Activated naive CD8-positive, alpha-beta T cell treated with anti-CD3 and anti-CD28 coated beads, Interleukin-2, amount 10 ng/mL, durations not matched to agents 7 days and 5 days (primary cell): ENCODE measurements at regions not wholly inside any gene's neighbourhood (a gene's known extent, or its start where the extent isn't known, plus 50 kb on each side); places are given as distances from the start of the nearest gene placed in this dataset.
"Not testable (repeated sequence)": the region's sequence is repeated elsewhere in the genome, so short reads cannot be mapped to it uniquely, and the experiment has no call there.

ENCODE experiments used
- ATAC-seq: fragments of 150-1000 bp; cut with Tn5 transposase; one replicate; pipeline ENCODE4 v1.10.0; 2021; ENCODE audit warnings: low read depth, moderate library complexity
- POLR2A ChIA-PET: fragments of 350-600 bp; sonication (Branson Sonifier 250); formaldehyde crosslinking; loops from one replicate; lab custom pipeline; 2021; ENCODE audit warnings: antibody characterized with exemption; lab: Charles Lee
- DNase-seq: peaks from one replicate; pipeline ENCODE4 v3.0.0; 2021
- H3K27ac Mint-ChIP-seq: one replicate; pipeline ENCODE4 v1.8.0; 2022; ENCODE audit warnings: mild to moderate bottlenecking, mixed read lengths
- H3K27me3 Mint-ChIP-seq: one replicate; pipeline ENCODE4 v1.8.0; 2022; ENCODE audit warnings: mild to moderate bottlenecking, moderate library complexity, mixed read lengths
- H3K36me3 Mint-ChIP-seq: one replicate; pipeline ENCODE4 v1.8.0; 2021; ENCODE audit warnings: mild to moderate bottlenecking, mixed read lengths
- H3K4me1 Mint-ChIP-seq: one replicate; pipeline ENCODE4 v1.8.0; 2021; ENCODE audit warnings: mixed read lengths
- H3K4me3 Mint-ChIP-seq: one replicate; pipeline ENCODE4 v1.8.0; 2022; ENCODE audit warnings: mild to moderate bottlenecking, moderate library complexity, mixed read lengths
- H3K9me3 Mint-ChIP-seq: one replicate; pipeline ENCODE4 v1.8.0; 2021; ENCODE audit warnings: mixed read lengths

DNA sequence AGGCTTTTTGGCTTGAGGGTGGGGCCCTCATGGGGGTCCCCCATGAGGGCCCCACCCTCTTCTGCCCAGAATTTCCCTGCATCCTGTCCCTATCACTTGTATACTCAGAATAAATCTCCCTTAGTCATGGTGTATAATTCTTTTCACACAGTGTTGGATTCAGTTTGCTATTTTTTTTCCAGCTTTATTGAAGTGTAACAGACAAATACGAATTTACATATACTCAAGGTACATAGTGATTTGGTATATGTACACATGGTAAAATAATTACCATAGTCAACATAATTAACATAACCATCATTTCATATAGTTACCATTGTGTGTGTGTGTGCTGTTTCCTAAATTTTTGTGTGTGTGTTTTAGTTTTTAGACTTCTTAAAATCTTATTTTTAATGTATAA is 289.4 kb downstream of the CNTNAP3B start:
- H3K4me1 Mint-ChIP-seq, DNase-seq, H3K27me3 Mint-ChIP-seq, ATAC-seq, H3K36me3 Mint-ChIP-seq, H3K9me3 Mint-ChIP-seq, POLR2A ChIA-PET, H3K27ac Mint-ChIP-seq, H3K4me3 Mint-ChIP-seq: not testable (repeated sequence)

GRCh38 chr9:41838953-41839352 is 290.3 kb downstream of the CNTNAP3B start:
- H3K36me3 Mint-ChIP-seq, DNase-seq, H3K4me3 Mint-ChIP-seq, H3K4me1 Mint-ChIP-seq, POLR2A ChIA-PET, ATAC-seq, H3K27me3 Mint-ChIP-seq, H3K27ac Mint-ChIP-seq, H3K9me3 Mint-ChIP-seq: not testable (repeated sequence)

- H3K4me1 Mint-ChIP-seq, ATAC-seq, DNase-seq, H3K27ac Mint-ChIP-seq, POLR2A ChIA-PET, H3K36me3 Mint-ChIP-seq, H3K4me3 Mint-ChIP-seq, H3K27me3 Mint-ChIP-seq, H3K9me3 Mint-ChIP-seq: not testable (repeated sequence)
Observed at GRCh38 chr9:41838562-41838851, 290.7 kb downstream of the CNTNAP3B start.

DNA sequence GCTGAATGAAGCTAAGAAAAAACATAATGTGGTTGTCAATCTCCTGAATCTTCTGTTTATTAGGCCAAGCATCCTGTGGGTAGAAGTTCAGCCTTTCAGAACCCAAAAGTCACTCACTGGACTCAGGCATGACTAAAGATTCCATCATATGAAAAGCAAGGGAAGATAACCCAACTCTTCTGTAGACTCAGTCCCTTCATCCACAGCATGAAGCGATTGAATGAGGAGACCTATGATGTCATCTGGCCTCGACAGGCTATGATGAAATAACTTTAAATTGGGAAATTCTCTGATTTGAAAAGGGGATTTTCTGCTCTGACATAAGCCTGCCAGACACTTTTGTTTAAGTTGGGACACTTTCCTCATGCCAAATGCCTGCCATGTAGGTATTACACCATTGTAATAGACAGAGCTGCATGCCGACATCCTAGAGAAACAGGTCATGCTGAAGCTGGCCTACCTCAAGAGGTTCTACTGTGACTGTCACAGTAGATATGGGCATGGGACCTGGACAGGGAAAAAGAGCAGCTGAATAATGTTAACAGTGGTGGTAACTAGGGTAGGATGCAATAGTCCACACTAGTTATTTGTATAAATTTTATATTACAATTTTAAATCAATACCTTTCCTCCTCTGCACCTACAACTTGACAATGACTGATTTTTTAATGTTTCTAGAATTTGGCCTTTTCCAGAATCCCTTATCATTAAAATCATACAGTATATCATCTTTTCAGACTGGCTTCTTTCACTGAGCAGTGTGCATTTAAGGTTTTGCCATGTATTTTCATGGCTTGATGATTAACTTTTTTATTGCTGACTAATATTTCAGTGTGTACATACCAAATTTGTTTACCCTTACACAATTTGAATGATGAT is 291.3 kb downstream of the CNTNAP3B start:
- H3K27ac Mint-ChIP-seq, H3K27me3 Mint-ChIP-seq, H3K4me3 Mint-ChIP-seq, H3K4me1 Mint-ChIP-seq, POLR2A ChIA-PET, ATAC-seq, DNase-seq, H3K36me3 Mint-ChIP-seq, H3K9me3 Mint-ChIP-seq: not testable (repeated sequence)

DNA sequence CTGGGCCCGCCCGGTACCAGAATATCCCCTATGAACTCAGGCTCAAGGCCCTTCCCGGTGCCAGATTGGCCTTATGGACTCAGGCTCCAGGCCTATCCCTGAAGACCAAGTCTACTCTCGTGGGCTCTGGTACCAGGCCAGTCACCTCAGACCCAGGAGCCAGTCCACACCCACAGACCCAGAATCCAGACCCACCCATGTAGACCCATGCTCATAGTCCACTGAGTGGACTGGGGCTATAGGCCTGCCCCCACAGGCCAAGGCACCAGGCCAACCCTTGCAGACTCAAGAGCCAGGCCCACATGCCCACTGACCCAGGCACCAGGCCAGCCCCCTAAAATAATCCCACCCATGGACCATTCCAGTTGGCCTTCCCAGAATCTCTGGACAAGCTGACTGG is 296.1 kb downstream of the CNTNAP3B start:
- H3K27me3 Mint-ChIP-seq, H3K4me3 Mint-ChIP-seq, POLR2A ChIA-PET, H3K4me1 Mint-ChIP-seq, ATAC-seq, H3K36me3 Mint-ChIP-seq, DNase-seq, H3K9me3 Mint-ChIP-seq, H3K27ac Mint-ChIP-seq: not testable (repeated sequence)

DNA sequence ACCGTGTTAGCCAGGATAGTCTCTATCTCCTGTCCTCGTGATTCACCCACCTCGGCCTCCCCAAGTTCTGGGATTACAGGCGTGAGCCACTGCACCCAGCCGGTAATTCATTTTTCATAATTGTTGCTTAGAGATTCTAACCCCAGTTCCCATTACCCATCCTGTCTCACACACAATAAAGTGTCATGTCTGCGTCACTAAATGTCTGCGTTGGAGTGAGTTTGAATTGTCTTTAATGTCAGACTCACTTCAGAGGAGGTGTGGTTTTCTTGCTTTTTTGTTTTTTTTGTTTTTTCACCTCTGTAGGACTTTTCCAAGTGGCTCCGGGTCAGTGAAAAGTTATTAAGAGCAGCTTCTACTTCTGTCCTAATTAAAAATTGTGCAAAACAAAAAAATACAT is 304.5 kb downstream of the CNTNAP3B start:
- ATAC-seq, H3K9me3 Mint-ChIP-seq, H3K27ac Mint-ChIP-seq, H3K4me3 Mint-ChIP-seq, H3K27me3 Mint-ChIP-seq, H3K4me1 Mint-ChIP-seq, POLR2A ChIA-PET, DNase-seq, H3K36me3 Mint-ChIP-seq: not testable (repeated sequence)

DNA sequence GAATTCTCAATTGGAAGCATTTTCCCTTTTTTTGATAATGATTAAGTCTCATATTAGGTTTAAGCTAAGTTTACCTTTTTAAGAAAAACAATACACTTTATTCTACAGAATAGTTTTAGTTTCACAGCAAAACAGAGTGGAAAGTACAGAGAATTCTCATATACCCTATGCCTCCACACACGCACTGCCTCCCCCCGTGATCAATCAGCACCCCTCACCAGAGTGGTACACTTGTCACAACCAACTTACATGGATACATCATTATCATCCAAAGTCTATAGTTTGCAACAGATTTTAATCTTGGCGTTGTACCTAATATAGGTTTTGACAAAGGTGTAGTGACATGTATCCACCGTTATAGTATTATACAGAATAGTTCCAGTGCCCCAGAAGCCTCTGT is 326.5 kb downstream of the CNTNAP3B start:
- H3K36me3 Mint-ChIP-seq, H3K27ac Mint-ChIP-seq, DNase-seq, H3K4me1 Mint-ChIP-seq, H3K9me3 Mint-ChIP-seq, H3K4me3 Mint-ChIP-seq, ATAC-seq, H3K27me3 Mint-ChIP-seq, POLR2A ChIA-PET: not testable (repeated sequence)

GRCh38 chr9:41798684-41799083 is 330.5 kb downstream of the CNTNAP3B start:
- DNase-seq, H3K4me3 Mint-ChIP-seq, POLR2A ChIA-PET, H3K27me3 Mint-ChIP-seq, H3K27ac Mint-ChIP-seq, H3K36me3 Mint-ChIP-seq, H3K4me1 Mint-ChIP-seq, H3K9me3 Mint-ChIP-seq, ATAC-seq: not testable (repeated sequence)

GRCh38 chr9:41790719-41791363 is 338.4 kb downstream of the CNTNAP3B start:
- H3K4me3 Mint-ChIP-seq, DNase-seq, H3K27me3 Mint-ChIP-seq, H3K36me3 Mint-ChIP-seq, POLR2A ChIA-PET, H3K27ac Mint-ChIP-seq, H3K4me1 Mint-ChIP-seq, H3K9me3 Mint-ChIP-seq, ATAC-seq: not testable (repeated sequence)

GRCh38 chr9:41790007-41790406 is 339.2 kb downstream of the CNTNAP3B start:
- H3K9me3 Mint-ChIP-seq, H3K27ac Mint-ChIP-seq, POLR2A ChIA-PET, H3K4me1 Mint-ChIP-seq, H3K36me3 Mint-ChIP-seq, ATAC-seq, DNase-seq, H3K4me3 Mint-ChIP-seq, H3K27me3 Mint-ChIP-seq: not testable (repeated sequence)

- H3K27me3 Mint-ChIP-seq, H3K4me3 Mint-ChIP-seq, H3K4me1 Mint-ChIP-seq, POLR2A ChIA-PET, DNase-seq, H3K9me3 Mint-ChIP-seq, H3K27ac Mint-ChIP-seq, H3K36me3 Mint-ChIP-seq, ATAC-seq: not testable (repeated sequence)
Observed at GRCh38 chr9:41789387-41789786, 339.8 kb downstream of the CNTNAP3B start.

GRCh38 chr9:41787951-41788350 is 341.3 kb downstream of the CNTNAP3B start:
- H3K4me3 Mint-ChIP-seq, H3K4me1 Mint-ChIP-seq, DNase-seq, H3K9me3 Mint-ChIP-seq, H3K27me3 Mint-ChIP-seq, ATAC-seq, POLR2A ChIA-PET, H3K36me3 Mint-ChIP-seq, H3K27ac Mint-ChIP-seq: not testable (repeated sequence)

- H3K4me1 Mint-ChIP-seq, H3K36me3 Mint-ChIP-seq, H3K9me3 Mint-ChIP-seq, ATAC-seq, DNase-seq, H3K27me3 Mint-ChIP-seq, H3K4me3 Mint-ChIP-seq, H3K27ac Mint-ChIP-seq, POLR2A ChIA-PET: not testable (repeated sequence)
Observed at GRCh38 chr9:41787270-41787669, 342.0 kb downstream of the CNTNAP3B start.

DNA sequence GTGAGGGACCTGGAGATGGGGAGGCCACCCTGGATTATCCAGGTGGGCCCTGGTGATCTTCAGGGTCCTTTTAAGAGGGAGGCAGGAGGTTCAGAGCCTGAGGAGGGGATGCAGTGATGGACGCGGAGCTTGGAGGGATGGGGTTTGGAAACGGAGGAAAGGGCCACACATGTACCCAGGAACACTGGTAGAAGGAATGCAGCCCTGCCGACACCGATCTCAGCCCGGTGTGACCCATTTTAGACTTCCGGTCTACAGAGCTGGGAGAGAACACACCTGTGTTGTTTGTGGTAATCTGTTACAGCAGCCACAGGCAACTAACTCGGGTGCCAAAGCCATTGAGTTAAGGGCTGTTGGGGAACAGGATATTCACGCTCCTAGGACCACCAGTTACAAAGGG is 345.2 kb downstream of the CNTNAP3B start:
- H3K4me3 Mint-ChIP-seq, H3K27me3 Mint-ChIP-seq, H3K4me1 Mint-ChIP-seq, ATAC-seq, DNase-seq, H3K27ac Mint-ChIP-seq, H3K36me3 Mint-ChIP-seq, H3K9me3 Mint-ChIP-seq, POLR2A ChIA-PET: not testable (repeated sequence)
